Prostate gland (tissue), 2 donors: ENCODE measurements at regions not wholly inside any gene's neighbourhood (a gene's known extent, or its start where the extent isn't known, plus 50 kb on each side); places are given as distances from the start of the nearest gene placed in this dataset.

Experiments used
- CTCF ChIP-seq, 4 experiments: fragments of 200-600 bp in 2 of 4; fragments of 450-650 bp in 2 of 4; sonication (generic) in 2 of 4; IDR thresholded peaks; 1 replicate in 3 of 4; 2 replicates in 1 of 4; pipeline ENCODE4 v1.5.1; 2016 to 2019; ENCODE audit warnings: antibody characterized with exemption in 4 of 4, mild to moderate bottlenecking in 2 of 4, moderate library complexity in 2 of 4
- POLR2A ChIP-seq: fragments of 450-650 bp; IDR thresholded peaks from one replicate; pipeline ENCODE4 v1.6.1; 2016; ENCODE audit warnings: antibody characterized with exemption, mild to moderate bottlenecking
- POLR2AphosphoS5 ChIP-seq: sonication (generic); formaldehyde crosslinking; IDR thresholded peaks from one replicate; pipeline ENCODE4 v1.6.1; 2017; ENCODE audit warnings: antibody characterized with exemption

GRCh38 chr22:44600207-44600785 lies 101.7 kb upstream of the PRR5 start:
- TF ChIP-seq CTCF (IDR thresholded peaks at IDR 0.05) = no peak
- TF ChIP-seq POLR2AphosphoS5 = no peak
- TF ChIP-seq POLR2A = no peak
